Mesendoderm (in vitro differentiated cells): ENCODE measurements at regions not wholly inside any gene's neighbourhood (a gene's known extent, or its start where the extent isn't known, plus 50 kb on each side); places are given as distances from the start of the nearest gene placed in this dataset.

Experiments
- DNase-seq: peaks from one replicate; pipeline ENCODE4 v3.0.0; 2013
- H2AK5ac ChIP-seq: 2 replicates; pipeline ENCODE4 v1.6.1; 2013; ENCODE audit warnings: low read length, inconsistent platforms
- H2BK120ac ChIP-seq: 2 replicates; pipeline ENCODE4 v1.6.1; 2013; ENCODE audit warnings: low read depth, mild to moderate bottlenecking, low read length, moderate library complexity, mixed read lengths
- H2BK15ac ChIP-seq: replicated peaks from 2 replicates; pipeline ENCODE4 v1.6.1; 2013; ENCODE audit warnings: low read depth, mild to moderate bottlenecking, moderate library complexity
- H2BK5ac ChIP-seq: 2 replicates; pipeline ENCODE4 v1.6.1; 2013; ENCODE audit warnings: low read length, inconsistent platforms
- H3K18ac ChIP-seq: 2 replicates; pipeline ENCODE4 v1.6.1; 2013; ENCODE audit warnings: mild to moderate bottlenecking, low read length, mixed read lengths
- H3K23ac ChIP-seq: one replicate; pipeline ENCODE4 v1.6.1; 2013; ENCODE audit warnings: low read length
- H3K27ac ChIP-seq: 2 replicates; pipeline ENCODE4 v1.5.1; 2013; ENCODE audit warnings: low read depth, mild to moderate bottlenecking, inconsistent platforms, low read length, moderate library complexity
- H3K27me3 ChIP-seq: 2 replicates; pipeline ENCODE4 v1.6.1; 2013; ENCODE audit warnings: low read length, control low read depth, mild to moderate bottlenecking, inconsistent platforms; ENCODE audit not compliant: insufficient read depth, poor library complexity
- H3K36me3 ChIP-seq: 2 replicates; pipeline ENCODE4 v1.6.1; 2013; ENCODE audit warnings: low read length, inconsistent platforms; ENCODE audit not compliant: control insufficient read depth, insufficient read depth
- H3K4ac ChIP-seq: one replicate; pipeline ENCODE4 v1.6.1; 2013; ENCODE audit warnings: low read depth, mild to moderate bottlenecking, low read length, moderate library complexity
- H3K4me1 ChIP-seq: 2 replicates; pipeline ENCODE4 v1.6.1; 2013; ENCODE audit warnings: low read depth, low read length, inconsistent platforms; ENCODE audit not compliant: control insufficient read depth
- H3K4me2 ChIP-seq: 2 replicates; pipeline ENCODE4 v1.6.1; 2013; ENCODE audit warnings: low read length
- H3K4me3 ChIP-seq: 2 replicates; pipeline ENCODE4 v1.5.1; 2013; ENCODE audit warnings: mild to moderate bottlenecking, low read length
- H3K56ac ChIP-seq: one replicate; pipeline ENCODE4 v1.6.1; 2013; ENCODE audit warnings: low read length
- H3K79me1 ChIP-seq: 2 replicates; pipeline ENCODE4 v1.6.1; 2013; ENCODE audit warnings: low read length, inconsistent platforms
- H3K79me2 ChIP-seq: 2 replicates; pipeline ENCODE4 v1.6.1; 2013; ENCODE audit warnings: mild to moderate bottlenecking, low read length; ENCODE audit not compliant: control insufficient read depth, insufficient read depth
- H3K9ac ChIP-seq: 2 replicates; pipeline ENCODE4 v1.6.1; 2013; ENCODE audit warnings: low read length, inconsistent platforms
- H4K5ac ChIP-seq: one replicate; pipeline ENCODE4 v1.6.1; 2013; ENCODE audit warnings: low read length
- H4K8ac ChIP-seq: one replicate; pipeline ENCODE4 v1.6.1; 2013; ENCODE audit warnings: low read depth, mild to moderate bottlenecking, control low read depth, low read length, moderate library complexity
- WGBS: extraction: QIAGEN DNeasy Blood & Tissue Kit; methylation state at CpG from one replicate; pipeline ENCODE4 v1.1.7; 2013; ENCODE audit warnings: low lambda C conversion rate, missing lambda C conversion rate; ENCODE audit not compliant: insufficient coverage; ENCODE audit errors: extremely low coverage; 5-methylcytosine and 5-hydroxymethylcytosine counted together

DNA sequence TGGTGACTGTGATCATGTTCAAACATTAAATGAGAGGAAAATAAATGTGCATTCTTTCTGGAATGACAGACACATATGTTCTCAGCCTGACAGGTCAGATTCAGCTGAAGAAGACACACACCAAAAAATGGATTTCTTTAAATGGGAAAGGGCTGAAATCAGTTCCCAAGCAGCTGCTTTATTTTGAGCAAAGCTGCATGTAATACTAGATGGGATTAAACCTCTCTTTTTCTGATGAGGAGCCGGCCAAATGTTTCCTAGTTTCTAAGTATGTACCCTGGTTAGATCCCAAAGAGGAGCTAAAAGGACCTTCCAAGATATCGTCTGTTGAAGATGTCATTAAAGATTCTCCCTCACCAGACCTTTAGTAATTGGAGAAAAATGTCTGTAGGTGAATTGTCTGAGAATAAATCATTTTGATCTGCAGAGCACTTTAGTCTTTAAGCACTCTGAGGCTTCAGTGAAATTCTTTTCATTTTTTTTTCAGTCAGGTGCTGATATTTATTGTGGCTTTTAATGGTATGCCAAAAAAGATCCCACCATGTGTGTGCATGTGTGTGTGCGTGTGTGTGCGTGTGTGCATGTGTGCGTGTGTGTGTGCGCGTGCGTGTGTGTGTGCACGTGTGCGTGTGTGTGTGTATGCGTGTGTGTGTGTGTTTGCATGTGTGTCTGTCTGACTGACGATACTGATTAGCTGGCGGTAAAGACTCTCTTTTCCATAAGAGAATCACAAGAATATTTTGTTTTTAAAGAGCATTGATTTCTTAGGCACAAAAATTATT is 175.8 kb downstream of the IRS1 start:
- Histone ChIP-seq H3K27ac (no peak overlapping the region), H3K27me3 (no peaks in the 10 kb centered on the region), H3K23ac (no peak overlapping the region), H3K4me3 (no peak overlapping the region), H2AK5ac (no peak overlapping the region), H4K8ac (no peak overlapping the region), H3K18ac (no peak overlapping the region), H3K4me2 (no peak overlapping the region), H3K36me3 (no peaks in the 10 kb centered on the region), H3K4me1 (no peaks in the 10 kb centered on the region), H3K79me1 (no peaks in the 10 kb centered on the region), H3K9ac (no peak overlapping the region), H3K4ac (no peak overlapping the region), H2BK15ac (no peak overlapping the region), H2BK120ac (no peak overlapping the region), H4K5ac (no peak overlapping the region), H3K56ac (no peak overlapping the region), H2BK5ac (no peak overlapping the region), H3K79me2 (no peaks in the 10 kb centered on the region)
- no CpG with 5 or more reads among the region's 13 CpGs for WGBS
- DNase-seq: no peak

DNA sequence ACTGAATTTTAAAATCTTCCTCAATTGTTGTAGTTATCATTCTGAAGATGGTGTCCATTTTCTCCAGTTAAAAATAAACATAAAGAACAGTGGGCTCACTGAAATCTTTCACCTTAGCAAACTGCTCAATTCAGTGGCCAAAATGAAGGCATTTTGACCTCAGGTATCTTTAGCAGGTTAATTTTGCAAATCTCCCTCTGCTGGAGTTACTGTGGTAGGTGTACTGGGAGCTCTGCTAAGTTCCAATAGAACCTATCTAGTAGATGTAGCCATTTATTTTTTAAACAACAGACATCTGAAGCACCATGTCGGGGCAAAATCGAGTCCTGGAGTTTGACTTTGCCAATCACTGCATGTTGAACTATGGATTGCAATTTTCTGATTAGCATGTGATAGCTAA is 177.1 kb downstream of the IRS1 start:
- no peak overlapping the region for H3K4ac ChIP-seq
- no peak overlapping the region for H3K18ac ChIP-seq
- no peak overlapping the region for H2AK5ac ChIP-seq
- no peak overlapping the region for H3K4me2 ChIP-seq
- H3K79me1 ChIP-seq: no peaks in the 10 kb centered on the region
- no peak overlapping the region for H2BK5ac ChIP-seq
- WGBS: no CpG with 5 or more reads among the region's 2 CpGs
- H4K8ac ChIP-seq: no peak overlapping the region
- H3K4me3 ChIP-seq: no peak overlapping the region
- H3K79me2 ChIP-seq: no peaks in the 10 kb centered on the region
- H3K23ac ChIP-seq: no peak overlapping the region
- H3K36me3 ChIP-seq: no peaks in the 10 kb centered on the region
- no peaks in the 10 kb centered on the region for H3K4me1 ChIP-seq
- no peak overlapping the region for H4K5ac ChIP-seq
- H3K9ac ChIP-seq: no peak overlapping the region
- no peak overlapping the region for H3K56ac ChIP-seq
- H2BK15ac ChIP-seq: no peak overlapping the region
- H3K27ac ChIP-seq: no peak overlapping the region
- peak; percentile 47 for DNase-seq
- no peaks in the 10 kb centered on the region for H3K27me3 ChIP-seq
- no peak overlapping the region for H2BK120ac ChIP-seq

DNA sequence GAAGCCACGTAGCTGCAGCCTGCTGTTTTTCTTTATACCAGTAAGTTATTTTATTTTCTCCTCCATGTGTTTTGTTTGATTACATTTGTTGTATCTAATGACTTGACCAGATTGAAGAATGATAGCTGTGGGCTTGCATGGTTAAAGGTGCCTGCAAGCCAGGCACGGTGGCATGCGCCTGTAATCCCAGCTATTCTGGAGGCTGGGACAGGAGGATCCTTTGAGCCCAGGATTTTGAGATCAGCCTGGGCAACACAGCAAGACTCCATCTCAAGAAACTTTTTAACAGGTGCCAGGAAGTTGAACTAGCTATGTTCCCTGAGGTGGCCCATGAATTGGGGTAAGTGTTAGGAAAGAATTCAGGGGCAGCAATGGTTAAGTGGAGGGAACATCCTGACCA is 179.4 kb downstream of the IRS1 start:
- H4K5ac ChIP-seq: no peak overlapping the region
- H3K4me2 ChIP-seq: no peak overlapping the region
- H3K4me3 ChIP-seq: no peak overlapping the region
- no peaks in the 10 kb centered on the region for H3K27me3 ChIP-seq
- no CpG with 5 or more reads among the region's 3 CpGs for WGBS
- no peak overlapping the region for H2BK15ac ChIP-seq
- no peak overlapping the region for H2BK120ac ChIP-seq
- no peaks in the 10 kb centered on the region for H3K36me3 ChIP-seq
- H3K18ac ChIP-seq: no peak overlapping the region
- no peak overlapping the region for H3K23ac ChIP-seq
- no peak overlapping the region for H3K56ac ChIP-seq
- no peak overlapping the region for H3K9ac ChIP-seq
- H2AK5ac ChIP-seq: no peak overlapping the region
- H3K79me1 ChIP-seq: no peaks in the 10 kb centered on the region
- H3K79me2 ChIP-seq: no peaks in the 10 kb centered on the region
- H3K4ac ChIP-seq: no peak overlapping the region
- DNase-seq: no peak
- H3K4me1 ChIP-seq: no peaks in the 10 kb centered on the region
- H4K8ac ChIP-seq: no peak overlapping the region
- no peak overlapping the region for H2BK5ac ChIP-seq
- H3K27ac ChIP-seq: no peak overlapping the region

DNA sequence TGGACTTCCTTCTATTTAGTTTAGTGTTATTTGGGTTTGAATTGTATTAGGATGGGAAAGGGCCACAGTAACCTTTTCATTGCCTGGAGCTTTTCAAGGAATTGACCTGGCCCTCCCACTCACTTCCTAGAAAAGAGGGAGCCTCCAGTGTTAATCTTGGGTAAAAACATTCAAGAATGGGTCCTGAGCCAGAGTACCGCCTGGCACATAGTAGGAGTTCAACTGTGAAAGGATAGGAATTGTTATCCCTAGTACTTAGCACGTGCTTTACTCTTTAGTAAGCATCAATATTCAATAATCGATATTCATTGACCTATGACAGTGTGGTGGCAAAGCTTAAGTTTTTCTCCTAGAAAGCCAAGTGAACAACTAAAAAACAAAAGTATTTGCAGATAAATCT is 179.9 kb downstream of the IRS1 start:
- no peak overlapping the region for H2BK5ac ChIP-seq
- H2BK15ac ChIP-seq: no peak overlapping the region
- no peak overlapping the region for H3K23ac ChIP-seq
- H4K5ac ChIP-seq: no peak overlapping the region
- H3K56ac ChIP-seq: no peak overlapping the region
- no peaks in the 10 kb centered on the region for H3K79me2 ChIP-seq
- H2BK120ac ChIP-seq: no peak overlapping the region
- WGBS: no CpG with 5 or more reads among the region's 3 CpGs
- H3K27me3 ChIP-seq: no peaks in the 10 kb centered on the region
- no peak overlapping the region for H3K4ac ChIP-seq
- no peak overlapping the region for H2AK5ac ChIP-seq
- H3K27ac ChIP-seq: no peak overlapping the region
- no peaks in the 10 kb centered on the region for H3K4me1 ChIP-seq
- H3K36me3 ChIP-seq: no peaks in the 10 kb centered on the region
- no peak overlapping the region for H3K4me3 ChIP-seq
- no peak for DNase-seq
- no peak overlapping the region for H3K18ac ChIP-seq
- H3K9ac ChIP-seq: no peak overlapping the region
- no peak overlapping the region for H4K8ac ChIP-seq
- no peaks in the 10 kb centered on the region for H3K79me1 ChIP-seq
- no peak overlapping the region for H3K4me2 ChIP-seq

DNA sequence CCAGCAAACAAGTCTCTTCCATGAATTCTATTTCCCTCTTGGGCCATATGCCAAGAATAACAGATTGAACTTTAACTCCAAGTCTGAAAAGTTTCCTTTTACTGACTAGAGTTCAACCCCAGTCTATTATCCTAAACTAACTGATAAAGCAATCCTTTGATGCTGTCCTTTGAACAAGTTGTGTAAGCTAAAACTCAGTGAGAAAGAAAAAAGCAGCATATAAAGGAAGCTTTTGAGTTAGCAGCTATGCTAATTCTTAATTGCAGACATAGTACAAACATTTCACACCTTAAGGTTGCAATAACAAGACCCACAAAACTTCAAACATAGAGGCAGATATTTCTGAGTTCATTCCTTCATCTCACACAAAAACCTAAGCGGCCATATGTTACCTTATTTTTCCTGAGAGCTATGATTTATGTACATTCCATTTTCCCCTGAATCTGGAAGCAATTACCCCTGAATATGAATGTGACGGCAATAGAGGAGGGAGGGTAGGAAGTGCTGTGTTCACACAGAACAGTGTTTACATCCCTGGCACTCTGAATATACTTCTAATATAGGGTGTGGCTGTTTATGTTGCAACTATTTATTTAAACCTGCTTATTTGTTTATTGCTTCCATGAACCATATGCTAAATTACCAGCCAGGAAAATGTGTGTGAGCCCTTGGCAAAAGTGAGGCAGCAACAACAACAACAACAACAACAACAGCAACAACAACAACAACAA is 180.6 kb downstream of the IRS1 start:
- H3K27me3 ChIP-seq: no peaks in the 10 kb centered on the region
- H3K18ac ChIP-seq: no peak overlapping the region
- no peaks in the 10 kb centered on the region for H3K79me2 ChIP-seq
- H2BK15ac ChIP-seq: no peak overlapping the region
- no peak overlapping the region for H3K27ac ChIP-seq
- no peak overlapping the region for H3K4me3 ChIP-seq
- H3K4me1 ChIP-seq: no peaks in the 10 kb centered on the region
- no peak for DNase-seq
- no peak overlapping the region for H2BK5ac ChIP-seq
- no peak overlapping the region for H3K9ac ChIP-seq
- no peak overlapping the region for H4K5ac ChIP-seq
- no peaks in the 10 kb centered on the region for H3K79me1 ChIP-seq
- no peak overlapping the region for H3K23ac ChIP-seq
- H3K4me2 ChIP-seq: no peak overlapping the region
- no CpG with 5 or more reads among the region's 2 CpGs for WGBS
- H3K4ac ChIP-seq: no peak overlapping the region
- no peak overlapping the region for H4K8ac ChIP-seq
- H3K56ac ChIP-seq: no peak overlapping the region
- no peak overlapping the region for H2BK120ac ChIP-seq
- no peaks in the 10 kb centered on the region for H3K36me3 ChIP-seq
- H2AK5ac ChIP-seq: no peak overlapping the region
